OCI-LY3 (cell line): ENCODE measurements at regions not wholly inside any gene's neighbourhood (a gene's known extent, or its start where the extent isn't known, plus 50 kb on each side); places are given as distances from the start of the nearest gene placed in this dataset.

Source experiments
- EZH2phosphoT487 ChIP-seq: fragments of 200-600 bp; shearing (Covaris generic); IDR thresholded peaks from 2 replicates; pipeline ENCODE4 v1.6.1; 2018; ENCODE audit warnings: antibody characterized with exemption, mixed run types, low read depth
- TF ChIP-seq, protein P1 (sequence below): fragments of 200-600, 300-600 bp; sonication (generic); IDR thresholded peaks from 2 replicates; pipeline ENCODE4 v1.5.1; 2014; ENCODE audit warnings: antibody characterized with exemption, low read length, low read depth

DNA sequence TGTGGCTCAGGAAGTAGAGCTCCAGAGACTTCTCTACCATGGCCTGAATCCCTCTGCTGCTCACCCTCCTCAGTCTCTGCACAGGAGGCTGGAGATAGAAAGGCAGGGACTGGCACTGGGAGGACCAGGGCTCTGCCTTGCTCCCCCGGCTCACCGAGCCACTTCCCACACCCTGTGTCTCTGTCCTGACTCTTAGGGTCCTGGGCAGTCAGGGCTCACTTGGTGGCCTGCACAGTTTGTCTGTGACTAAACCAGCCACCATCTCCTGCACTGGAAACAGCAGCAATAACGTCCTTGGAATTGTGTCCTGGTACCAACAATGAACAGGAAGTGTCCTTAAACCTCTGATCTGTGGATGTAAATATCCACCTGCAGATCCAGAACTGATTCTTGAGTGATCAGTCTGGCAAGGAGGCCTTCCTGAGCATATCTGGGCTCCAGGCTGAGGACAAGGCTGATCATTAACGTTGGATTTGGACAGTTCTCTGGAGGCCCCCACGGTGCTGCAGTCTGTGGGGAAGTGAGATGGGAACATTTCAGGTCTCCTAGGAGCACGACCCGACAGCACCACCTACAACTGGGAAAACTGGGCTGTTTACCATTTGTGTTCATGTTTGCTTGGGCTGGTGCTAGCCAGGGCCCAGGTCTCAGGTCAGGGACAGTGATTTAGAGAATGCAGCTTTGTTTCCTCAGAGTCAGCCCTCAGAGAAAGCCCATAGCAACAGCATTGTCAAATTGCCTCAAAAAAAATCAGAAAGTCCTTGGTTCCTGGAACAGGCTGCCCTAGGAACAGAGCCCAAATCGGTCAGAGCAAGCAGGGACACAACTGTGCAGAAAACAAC, 82.5 kb downstream of the ZNF280B start:
- TF ChIP-seq, protein P1, sequence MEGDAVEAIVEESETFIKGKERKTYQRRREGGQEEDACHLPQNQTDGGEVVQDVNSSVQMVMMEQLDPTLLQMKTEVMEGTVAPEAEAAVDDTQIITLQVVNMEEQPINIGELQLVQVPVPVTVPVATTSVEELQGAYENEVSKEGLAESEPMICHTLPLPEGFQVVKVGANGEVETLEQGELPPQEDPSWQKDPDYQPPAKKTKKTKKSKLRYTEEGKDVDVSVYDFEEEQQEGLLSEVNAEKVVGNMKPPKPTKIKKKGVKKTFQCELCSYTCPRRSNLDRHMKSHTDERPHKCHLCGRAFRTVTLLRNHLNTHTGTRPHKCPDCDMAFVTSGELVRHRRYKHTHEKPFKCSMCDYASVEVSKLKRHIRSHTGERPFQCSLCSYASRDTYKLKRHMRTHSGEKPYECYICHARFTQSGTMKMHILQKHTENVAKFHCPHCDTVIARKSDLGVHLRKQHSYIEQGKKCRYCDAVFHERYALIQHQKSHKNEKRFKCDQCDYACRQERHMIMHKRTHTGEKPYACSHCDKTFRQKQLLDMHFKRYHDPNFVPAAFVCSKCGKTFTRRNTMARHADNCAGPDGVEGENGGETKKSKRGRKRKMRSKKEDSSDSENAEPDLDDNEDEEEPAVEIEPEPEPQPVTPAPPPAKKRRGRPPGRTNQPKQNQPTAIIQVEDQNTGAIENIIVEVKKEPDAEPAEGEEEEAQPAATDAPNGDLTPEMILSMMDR: no peak
- no peak for TF ChIP-seq EZH2phosphoT487
